ENCODE measurements at regions not wholly inside any gene's neighbourhood (a gene's known extent, or its start where the extent isn't known, plus 50 kb on each side); places are given as distances from the start of the nearest gene placed in this dataset.

GRCh38 chr4:27894951-27895350 lies 1034.3 kb downstream of the STIM2 start:
- no peak for DNase-seq (ENCODE audit: low read depth)
- Mint-ChIP-seq H3K27me3 (ENCODE audit: low read depth, unreplicated experiment) (no peaks in the 10 kb centered on the region), H3K36me3 (ENCODE audit: low read depth, unreplicated experiment) (no peaks in the 10 kb centered on the region), H3K4me3 (ENCODE audit: unreplicated experiment) (no peak overlapping the region), H3K9me3 (ENCODE audit: unreplicated experiment) (peaks cover 7% of the 10 kb centered on the region), H3K27ac (ENCODE audit: unreplicated experiment) (no peak overlapping the region), H3K4me1 (ENCODE audit: low read depth, unreplicated experiment) (no peaks in the 10 kb centered on the region)
- no peak for FAIRE-seq
- Histone ChIP-seq H3K9me3 (ENCODE audit: insufficient read depth, low read depth, low read length) (peaks cover 2% of the 10 kb centered on the region), H3K4me2 (ENCODE audit: low read length) (no peak overlapping the region), H3K36me3 (ENCODE audit: insufficient read depth, low read length) (no peaks in the 10 kb centered on the region), H3K27ac (ENCODE audit: low read depth, low read length) (no peak overlapping the region), H3K79me2 (ENCODE audit: insufficient read depth, low read length) (no peaks in the 10 kb centered on the region), H3K4me1 (ENCODE audit: insufficient read depth, low read length) (no peaks in the 10 kb centered on the region), H3K4me3 (ENCODE audit: insufficient read depth, low read depth, low read length) (no peak overlapping the region), H3K9ac (ENCODE audit: low read length) (no peak overlapping the region), H4K20me1 (ENCODE audit: insufficient read depth, low read length) (no peaks in the 10 kb centered on the region), H3K27me3 (ENCODE audit: insufficient read depth, low read length) (no peaks in the 10 kb centered on the region), H2AFZ (ENCODE audit: low read depth, low read length) (no peak overlapping the region)
- no peak for TF ChIP-seq EZH2 (IDR thresholded peaks at IDR 0.05; ENCODE audit: insufficient read depth, low read length)
- TF ChIP-seq, protein P1, sequence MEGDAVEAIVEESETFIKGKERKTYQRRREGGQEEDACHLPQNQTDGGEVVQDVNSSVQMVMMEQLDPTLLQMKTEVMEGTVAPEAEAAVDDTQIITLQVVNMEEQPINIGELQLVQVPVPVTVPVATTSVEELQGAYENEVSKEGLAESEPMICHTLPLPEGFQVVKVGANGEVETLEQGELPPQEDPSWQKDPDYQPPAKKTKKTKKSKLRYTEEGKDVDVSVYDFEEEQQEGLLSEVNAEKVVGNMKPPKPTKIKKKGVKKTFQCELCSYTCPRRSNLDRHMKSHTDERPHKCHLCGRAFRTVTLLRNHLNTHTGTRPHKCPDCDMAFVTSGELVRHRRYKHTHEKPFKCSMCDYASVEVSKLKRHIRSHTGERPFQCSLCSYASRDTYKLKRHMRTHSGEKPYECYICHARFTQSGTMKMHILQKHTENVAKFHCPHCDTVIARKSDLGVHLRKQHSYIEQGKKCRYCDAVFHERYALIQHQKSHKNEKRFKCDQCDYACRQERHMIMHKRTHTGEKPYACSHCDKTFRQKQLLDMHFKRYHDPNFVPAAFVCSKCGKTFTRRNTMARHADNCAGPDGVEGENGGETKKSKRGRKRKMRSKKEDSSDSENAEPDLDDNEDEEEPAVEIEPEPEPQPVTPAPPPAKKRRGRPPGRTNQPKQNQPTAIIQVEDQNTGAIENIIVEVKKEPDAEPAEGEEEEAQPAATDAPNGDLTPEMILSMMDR (IDR thresholded peaks at IDR 0.05; ENCODE audit: insufficient read depth, low read depth, low read length): no peak

- Histone ChIP-seq H3K4me2 (ENCODE audit: low read length) (no peak overlapping the region), H3K4me1 (ENCODE audit: insufficient read depth, low read length) (no peaks in the 10 kb centered on the region), H3K36me3 (ENCODE audit: insufficient read depth, low read length) (no peaks in the 10 kb centered on the region), H3K27me3 (ENCODE audit: insufficient read depth, low read length) (no peaks in the 10 kb centered on the region), H3K9me3 (ENCODE audit: insufficient read depth, low read depth, low read length) (no peaks in the 10 kb centered on the region), H3K79me2 (ENCODE audit: insufficient read depth, low read length) (no peaks in the 10 kb centered on the region), H3K4me3 (ENCODE audit: insufficient read depth, low read depth, low read length) (no peak overlapping the region), H3K27ac (ENCODE audit: low read depth, low read length) (no peak overlapping the region), H3K9ac (ENCODE audit: low read length) (no peak overlapping the region), H4K20me1 (ENCODE audit: insufficient read depth, low read length) (no peaks in the 10 kb centered on the region), H2AFZ (ENCODE audit: low read depth, low read length) (no peak overlapping the region)
- no peak for TF ChIP-seq EZH2 (IDR thresholded peaks at IDR 0.05; ENCODE audit: insufficient read depth, low read length)
- TF ChIP-seq, protein P1 (IDR thresholded peaks at IDR 0.05; ENCODE audit: insufficient read depth, low read depth, low read length): no peak
- DNase-seq (ENCODE audit: low read depth): no peak
- Mint-ChIP-seq H3K4me1 (ENCODE audit: low read depth, unreplicated experiment) (peaks cover 9% of the 10 kb centered on the region), H3K27me3 (ENCODE audit: low read depth, unreplicated experiment) (no peaks in the 10 kb centered on the region), H3K9me3 (ENCODE audit: unreplicated experiment) (no peaks in the 10 kb centered on the region), H3K36me3 (ENCODE audit: low read depth, unreplicated experiment) (no peaks in the 10 kb centered on the region), H3K27ac (ENCODE audit: unreplicated experiment) (no peak overlapping the region), H3K4me3 (ENCODE audit: unreplicated experiment) (no peak overlapping the region)
- FAIRE-seq: no peak
Observed at GRCh38 chr4:27908356-27908755, 1047.7 kb downstream of the STIM2 start.

DNA sequence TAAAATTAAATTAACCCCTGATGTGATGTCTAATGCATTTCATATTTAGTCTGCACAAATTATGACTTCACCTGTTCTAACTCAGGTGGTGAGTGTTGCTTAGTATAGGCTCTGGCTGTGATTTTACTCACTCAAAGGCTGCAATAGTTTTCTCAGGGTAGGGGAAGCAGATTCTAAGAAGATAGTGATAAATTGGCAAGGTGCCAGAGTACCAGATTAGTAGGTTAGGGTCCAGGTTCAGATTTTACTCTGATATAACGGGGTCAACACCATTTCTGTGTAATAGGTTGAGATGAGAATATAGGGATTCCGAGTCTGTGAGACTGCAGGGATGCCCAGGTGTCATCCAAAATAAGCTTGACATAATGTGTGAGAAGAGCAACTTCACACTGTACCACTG lies 1049.6 kb downstream of the STIM2 start:
- Mint-ChIP-seq H3K27me3 (ENCODE audit: low read depth, unreplicated experiment) (no peaks in the 10 kb centered on the region), H3K4me1 (ENCODE audit: low read depth, unreplicated experiment) (peaks cover 9% of the 10 kb centered on the region), H3K36me3 (ENCODE audit: low read depth, unreplicated experiment) (no peaks in the 10 kb centered on the region), H3K9me3 (ENCODE audit: unreplicated experiment) (no peaks in the 10 kb centered on the region), H3K4me3 (ENCODE audit: unreplicated experiment) (no peak overlapping the region), H3K27ac (ENCODE audit: unreplicated experiment) (no peak overlapping the region)
- Histone ChIP-seq H3K27me3 (ENCODE audit: insufficient read depth, low read length) (no peaks in the 10 kb centered on the region), H3K4me1 (ENCODE audit: insufficient read depth, low read length) (no peaks in the 10 kb centered on the region), H3K36me3 (ENCODE audit: insufficient read depth, low read length) (no peaks in the 10 kb centered on the region), H3K9me3 (ENCODE audit: insufficient read depth, low read depth, low read length) (no peaks in the 10 kb centered on the region), H2AFZ (ENCODE audit: low read depth, low read length) (no peak overlapping the region), H3K4me2 (ENCODE audit: low read length) (no peak overlapping the region), H4K20me1 (ENCODE audit: insufficient read depth, low read length) (no peaks in the 10 kb centered on the region), H3K79me2 (ENCODE audit: insufficient read depth, low read length) (no peaks in the 10 kb centered on the region), H3K27ac (ENCODE audit: low read depth, low read length) (no peak overlapping the region), H3K4me3 (ENCODE audit: insufficient read depth, low read depth, low read length) (no peak overlapping the region), H3K9ac (ENCODE audit: low read length) (no peak overlapping the region)
- TF ChIP-seq, protein P1 (IDR thresholded peaks at IDR 0.05; ENCODE audit: insufficient read depth, low read depth, low read length): no peak
- no peak for TF ChIP-seq EZH2 (IDR thresholded peaks at IDR 0.05; ENCODE audit: insufficient read depth, low read length)
- FAIRE-seq: no peak
- no peak for DNase-seq (ENCODE audit: low read depth)

Data from astrocyte (in vitro differentiated cells and primary cell).